ENCODE measurements at regions not wholly inside any gene's neighbourhood (a gene's known extent, or its start where the extent isn't known, plus 50 kb on each side); places are given as distances from the start of the nearest gene placed in this dataset.
"Not testable (repeated sequence)": the region's sequence is repeated elsewhere in the genome, so short reads cannot be mapped to it uniquely, and the experiment has no call there.

DNA sequence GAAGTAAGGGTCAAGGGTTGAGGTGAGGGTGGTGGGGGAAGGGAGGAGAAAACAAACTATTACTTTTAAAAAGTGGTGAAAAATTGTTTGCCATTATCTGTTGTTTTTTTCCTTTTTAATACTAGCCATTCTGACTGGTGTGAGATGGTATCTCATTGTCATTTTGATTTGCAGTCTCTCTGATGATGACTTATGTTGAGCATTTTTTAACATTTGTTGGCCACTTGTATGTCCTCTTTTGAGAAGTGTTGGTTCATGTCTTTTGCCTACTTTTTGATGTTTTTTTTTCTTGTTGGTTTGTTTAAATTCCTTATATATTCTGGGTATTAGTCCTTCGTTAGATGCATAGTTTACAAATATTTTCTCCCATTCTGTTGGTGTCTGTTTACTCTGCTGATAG, 185.9 kb upstream of the ANKRD28 start:
- H2AFZ ChIP-seq (ENCODE audit: control insufficient read depth, low read length) = peak overlapping the region; percentile 13
- H3K9me1 ChIP-seq (ENCODE audit: control insufficient read depth, extremely low read depth, insufficient read depth, low read length) = no peaks in the 10 kb centered on the region
- H3K4me2 ChIP-seq (ENCODE audit: control insufficient read depth, extremely low read depth, insufficient read depth, low read depth, low read length) = peak overlapping the region; percentile 60
- no peaks in the 10 kb centered on the region for H3K79me2 ChIP-seq (ENCODE audit: control insufficient read depth, insufficient read depth, low read length)
- peak overlapping the region; percentile 83 for H3K27ac ChIP-seq (ENCODE audit: control insufficient read depth, insufficient read depth, low read length)
- dilution Hi-C loops (cut with MboI; ENCODE audit: extremely low pct_ligation_motif_present, low sequenced_read_pairs) = no loop called here
- H3K4me1 ChIP-seq (ENCODE audit: control insufficient read depth, extremely low read depth, insufficient read depth, low read length) = peaks cover 24% of the 10 kb centered on the region
- no peak for TF ChIP-seq EZH2 (IDR thresholded peaks at IDR 0.05; ENCODE audit: low read length)
- TF ChIP-seq, protein P1, sequence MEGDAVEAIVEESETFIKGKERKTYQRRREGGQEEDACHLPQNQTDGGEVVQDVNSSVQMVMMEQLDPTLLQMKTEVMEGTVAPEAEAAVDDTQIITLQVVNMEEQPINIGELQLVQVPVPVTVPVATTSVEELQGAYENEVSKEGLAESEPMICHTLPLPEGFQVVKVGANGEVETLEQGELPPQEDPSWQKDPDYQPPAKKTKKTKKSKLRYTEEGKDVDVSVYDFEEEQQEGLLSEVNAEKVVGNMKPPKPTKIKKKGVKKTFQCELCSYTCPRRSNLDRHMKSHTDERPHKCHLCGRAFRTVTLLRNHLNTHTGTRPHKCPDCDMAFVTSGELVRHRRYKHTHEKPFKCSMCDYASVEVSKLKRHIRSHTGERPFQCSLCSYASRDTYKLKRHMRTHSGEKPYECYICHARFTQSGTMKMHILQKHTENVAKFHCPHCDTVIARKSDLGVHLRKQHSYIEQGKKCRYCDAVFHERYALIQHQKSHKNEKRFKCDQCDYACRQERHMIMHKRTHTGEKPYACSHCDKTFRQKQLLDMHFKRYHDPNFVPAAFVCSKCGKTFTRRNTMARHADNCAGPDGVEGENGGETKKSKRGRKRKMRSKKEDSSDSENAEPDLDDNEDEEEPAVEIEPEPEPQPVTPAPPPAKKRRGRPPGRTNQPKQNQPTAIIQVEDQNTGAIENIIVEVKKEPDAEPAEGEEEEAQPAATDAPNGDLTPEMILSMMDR (optimal IDR thresholded peaks at IDR 0.05 in 1 of 3, IDR thresholded peaks at IDR 0.05 in 1 of 3, conservative IDR thresholded peaks at IDR 0.05 in 1 of 3; ENCODE audit: extremely low read depth in 1 of 3, insufficient read depth in 2 of 3, low read length in 3 of 3) = no peak
- H3K36me3 ChIP-seq (ENCODE audit: control insufficient read depth in 2 of 2, extremely low read depth in 1 of 2, insufficient read depth in 2 of 2, low read length in 2 of 2) = no peaks in the 10 kb centered on the region
- peak overlapping the region; percentile 63 for H3K9ac ChIP-seq (ENCODE audit: control insufficient read depth, extremely low read depth, insufficient read depth, low read length)
- H3K4me3 ChIP-seq (ENCODE audit: control insufficient read depth in 2 of 3, extremely low read depth in 1 of 3, insufficient read depth in 2 of 3, low read depth in 1 of 3, low read length in 3 of 3) = peak overlapping the region in 2 of 3 experiments; percentile 26 to 31
- no peaks in the 10 kb centered on the region for H3K9me3 ChIP-seq (ENCODE audit: control insufficient read depth, low read depth, low read length)
- no peak for DNase-seq (ENCODE audit: low read depth, low spot score)
- H3K27me3 ChIP-seq (ENCODE audit: control insufficient read depth, extremely low read depth, insufficient read depth, low read length) = no peaks in the 10 kb centered on the region
- FAIRE-seq = no peak
- H4K20me1 ChIP-seq (ENCODE audit: control insufficient read depth, extremely low read depth, insufficient read depth, low read length) = no peaks in the 10 kb centered on the region

DNA sequence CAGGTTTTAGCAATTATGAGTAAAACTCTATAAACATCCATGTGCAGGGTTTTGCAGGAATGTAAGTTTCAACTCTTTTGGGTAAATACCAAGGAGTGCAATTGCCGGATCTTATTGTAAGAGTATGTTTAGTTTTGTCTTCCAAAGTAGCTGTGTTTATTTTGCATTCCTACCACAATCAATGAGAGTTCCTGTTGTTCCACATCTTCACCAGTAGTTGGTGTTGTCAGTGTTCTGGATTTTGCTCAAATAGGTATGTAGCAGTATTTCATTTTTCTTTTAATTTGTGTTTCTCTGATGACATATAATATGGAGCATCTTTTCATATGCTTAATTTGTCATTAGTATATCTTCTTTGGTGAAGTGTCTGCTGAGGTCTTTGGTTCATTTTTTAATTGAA, 185.1 kb upstream of the GALNT15 start:
- dilution Hi-C loops (cut with MboI; ENCODE audit: extremely low pct_ligation_motif_present, low sequenced_read_pairs) = no loop called here
- H3K4me2 ChIP-seq (ENCODE audit: control insufficient read depth, extremely low read depth, insufficient read depth, low read depth, low read length) = no peak overlapping the region
- H2AFZ ChIP-seq (ENCODE audit: control insufficient read depth, low read length) = no peak overlapping the region
- peak; percentile 13 for FAIRE-seq
- H3K4me3 ChIP-seq (ENCODE audit: control insufficient read depth in 2 of 3, extremely low read depth in 1 of 3, insufficient read depth in 2 of 3, low read depth in 1 of 3, low read length in 3 of 3) = no peak overlapping the region
- H3K9me3 ChIP-seq (ENCODE audit: control insufficient read depth, low read depth, low read length) = no peaks in the 10 kb centered on the region
- H3K27ac ChIP-seq (ENCODE audit: control insufficient read depth, insufficient read depth, low read length) = no peak overlapping the region
- no peak overlapping the region for H3K9ac ChIP-seq (ENCODE audit: control insufficient read depth, extremely low read depth, insufficient read depth, low read length)
- TF ChIP-seq, protein P1 (optimal IDR thresholded peaks at IDR 0.05 in 1 of 3, IDR thresholded peaks at IDR 0.05 in 1 of 3, conservative IDR thresholded peaks at IDR 0.05 in 1 of 3; ENCODE audit: extremely low read depth in 1 of 3, insufficient read depth in 2 of 3, low read length in 3 of 3) = peak in 2 of 3 experiments; percentile 30 to 36
- TF ChIP-seq EZH2 (IDR thresholded peaks at IDR 0.05; ENCODE audit: low read length) = no peak
- H3K27me3 ChIP-seq (ENCODE audit: control insufficient read depth, extremely low read depth, insufficient read depth, low read length) = no peaks in the 10 kb centered on the region
- no peaks in the 10 kb centered on the region for H4K20me1 ChIP-seq (ENCODE audit: control insufficient read depth, extremely low read depth, insufficient read depth, low read length)
- H3K4me1 ChIP-seq (ENCODE audit: control insufficient read depth, extremely low read depth, insufficient read depth, low read length) = no peaks in the 10 kb centered on the region
- no peaks in the 10 kb centered on the region for H3K36me3 ChIP-seq (ENCODE audit: control insufficient read depth in 2 of 2, extremely low read depth in 1 of 2, insufficient read depth in 2 of 2, low read length in 2 of 2)
- H3K9me1 ChIP-seq (ENCODE audit: control insufficient read depth, extremely low read depth, insufficient read depth, low read length) = no peaks in the 10 kb centered on the region
- no peaks in the 10 kb centered on the region for H3K79me2 ChIP-seq (ENCODE audit: control insufficient read depth, insufficient read depth, low read length)
- no peak for DNase-seq (ENCODE audit: low read depth, low spot score)

DNA sequence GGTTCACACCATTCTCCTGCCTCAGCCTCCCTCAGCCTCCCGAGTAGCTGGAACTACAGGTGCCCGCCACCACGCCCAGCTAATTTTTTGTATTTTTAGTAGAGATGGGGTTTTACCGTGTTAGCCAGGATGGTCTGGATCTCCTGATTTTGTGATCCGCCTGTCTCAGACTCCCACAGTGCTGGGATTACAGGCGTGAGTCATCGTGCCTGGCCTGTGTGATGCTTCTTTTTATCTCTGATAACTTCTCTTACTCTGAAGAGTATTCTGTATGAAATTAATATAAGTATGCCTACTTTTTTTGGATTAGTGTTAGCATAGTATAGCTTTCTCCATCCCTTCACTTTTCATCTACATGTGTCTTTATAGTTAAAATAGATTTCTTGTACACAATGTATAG, 180.8 kb upstream of the GALNT15 start:
- DNase-seq (ENCODE audit: low read depth, low spot score); dilution Hi-C loops (cut with MboI; ENCODE audit: extremely low pct_ligation_motif_present, low sequenced_read_pairs): not testable (repeated sequence)
- FAIRE-seq = peak; percentile 23

DNA sequence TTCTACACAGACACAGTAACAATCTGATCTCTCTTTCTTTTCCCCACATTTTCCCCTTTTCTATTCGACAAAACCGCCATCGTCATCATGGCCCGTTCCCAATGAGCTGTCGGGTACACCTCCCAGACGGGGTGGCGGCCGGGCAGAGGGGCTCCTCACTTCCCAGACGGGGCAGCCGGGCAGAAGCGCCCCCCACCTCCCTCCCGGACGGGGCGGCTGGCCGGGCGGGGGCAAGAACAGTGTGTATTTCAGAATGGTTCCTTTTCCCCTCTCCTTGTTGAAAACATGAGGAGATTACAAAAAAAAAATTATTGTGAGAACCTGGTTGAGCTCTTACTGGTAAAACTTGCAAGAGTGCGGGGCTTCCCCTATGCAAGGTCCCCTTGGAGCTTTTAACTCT, 178.0 kb upstream of the GALNT15 start:
- H2AFZ ChIP-seq (ENCODE audit: control insufficient read depth, low read length); H3K27ac ChIP-seq (ENCODE audit: control insufficient read depth, insufficient read depth, low read length); H4K20me1 ChIP-seq (ENCODE audit: control insufficient read depth, extremely low read depth, insufficient read depth, low read length); H3K9me1 ChIP-seq (ENCODE audit: control insufficient read depth, extremely low read depth, insufficient read depth, low read length); dilution Hi-C loops (cut with MboI; ENCODE audit: extremely low pct_ligation_motif_present, low sequenced_read_pairs); FAIRE-seq; H3K9me3 ChIP-seq (ENCODE audit: control insufficient read depth, low read depth, low read length); H3K4me1 ChIP-seq (ENCODE audit: control insufficient read depth, extremely low read depth, insufficient read depth, low read length); H3K79me2 ChIP-seq (ENCODE audit: control insufficient read depth, insufficient read depth, low read length); H3K4me2 ChIP-seq (ENCODE audit: control insufficient read depth, extremely low read depth, insufficient read depth, low read depth, low read length); H3K27me3 ChIP-seq (ENCODE audit: control insufficient read depth, extremely low read depth, insufficient read depth, low read length); H3K4me3 ChIP-seq (ENCODE audit: control insufficient read depth in 2 of 3, extremely low read depth in 1 of 3, insufficient read depth in 2 of 3, low read depth in 1 of 3, low read length in 3 of 3); DNase-seq (ENCODE audit: low read depth, low spot score); H3K36me3 ChIP-seq (ENCODE audit: control insufficient read depth in 2 of 2, extremely low read depth in 1 of 2, insufficient read depth in 2 of 2, low read length in 2 of 2); H3K9ac ChIP-seq (ENCODE audit: control insufficient read depth, extremely low read depth, insufficient read depth, low read length): not testable (repeated sequence)

More for the DNA sequence above, 180.8 kb upstream of the GALNT15 start:
- not testable (repeated sequence) for H3K4me1 ChIP-seq (ENCODE audit: control insufficient read depth, extremely low read depth, insufficient read depth, low read length); H3K27me3 ChIP-seq (ENCODE audit: control insufficient read depth, extremely low read depth, insufficient read depth, low read length); H3K36me3 ChIP-seq (ENCODE audit: control insufficient read depth in 2 of 2, extremely low read depth in 1 of 2, insufficient read depth in 2 of 2, low read length in 2 of 2); H3K4me2 ChIP-seq (ENCODE audit: control insufficient read depth, extremely low read depth, insufficient read depth, low read depth, low read length); H3K9me3 ChIP-seq (ENCODE audit: control insufficient read depth, low read depth, low read length); H3K4me3 ChIP-seq (ENCODE audit: control insufficient read depth in 2 of 3, extremely low read depth in 1 of 3, insufficient read depth in 2 of 3, low read depth in 1 of 3, low read length in 3 of 3); H3K79me2 ChIP-seq (ENCODE audit: control insufficient read depth, insufficient read depth, low read length); H3K27ac ChIP-seq (ENCODE audit: control insufficient read depth, insufficient read depth, low read length); H2AFZ ChIP-seq (ENCODE audit: control insufficient read depth, low read length); H3K9ac ChIP-seq (ENCODE audit: control insufficient read depth, extremely low read depth, insufficient read depth, low read length); H3K9me1 ChIP-seq (ENCODE audit: control insufficient read depth, extremely low read depth, insufficient read depth, low read length); H4K20me1 ChIP-seq (ENCODE audit: control insufficient read depth, extremely low read depth, insufficient read depth, low read length)

Measured in keratinocyte (primary cell).